Activated naive CD4-positive, alpha-beta T cell treated with anti-CD3 and anti-CD28 coated beads, Interleukin-2, amount 50 U/mL, for 16 hours (primary cell): ENCODE measurements at regions not wholly inside any gene's neighbourhood (a gene's known extent, or its start where the extent isn't known, plus 50 kb on each side); places are given as distances from the start of the nearest gene placed in this dataset.

Experiments used
- DNase-seq: peaks from one replicate; pipeline ENCODE4 v3.0.0-alpha.2; 2020

DNA sequence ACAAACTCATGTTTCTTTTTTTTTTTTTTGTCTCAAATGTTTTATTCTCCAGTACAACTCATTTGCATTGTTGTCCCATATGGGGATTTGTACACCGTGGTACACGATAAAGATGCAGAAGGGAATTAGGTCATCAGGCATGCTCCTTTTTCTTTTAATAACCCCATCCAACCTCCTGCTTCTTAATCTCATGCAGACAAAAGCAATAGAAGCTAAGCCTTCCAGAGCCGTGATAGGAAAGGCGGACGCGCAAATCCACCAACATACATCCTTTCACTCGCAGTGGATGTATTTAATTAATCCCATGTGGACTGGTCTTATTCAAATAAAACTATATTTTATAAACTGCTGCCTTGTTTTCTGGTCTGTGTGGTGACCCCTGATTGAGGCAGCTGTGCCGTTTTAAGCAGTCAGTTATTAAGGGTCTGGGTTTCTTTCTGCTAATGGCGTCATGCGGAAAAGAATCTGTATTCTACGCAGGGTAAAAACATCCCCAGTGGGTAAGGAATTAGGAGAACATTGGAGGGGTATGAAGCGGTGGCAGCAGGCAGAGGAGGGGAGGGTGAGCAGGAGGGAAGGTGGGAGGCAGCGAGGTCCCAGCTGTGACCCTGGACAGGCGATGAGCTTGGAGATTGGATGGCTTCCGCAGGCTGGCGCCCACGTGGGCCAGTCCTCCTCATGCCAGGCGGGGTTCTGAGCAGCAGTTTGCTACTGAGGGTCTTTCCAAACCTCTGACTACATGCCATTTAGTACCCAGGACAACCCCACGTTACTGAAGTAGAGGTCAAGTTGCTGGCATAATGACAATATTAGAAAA, 172.8 kb downstream of the LINC00237 start:
- no peak for DNase-seq

DNA sequence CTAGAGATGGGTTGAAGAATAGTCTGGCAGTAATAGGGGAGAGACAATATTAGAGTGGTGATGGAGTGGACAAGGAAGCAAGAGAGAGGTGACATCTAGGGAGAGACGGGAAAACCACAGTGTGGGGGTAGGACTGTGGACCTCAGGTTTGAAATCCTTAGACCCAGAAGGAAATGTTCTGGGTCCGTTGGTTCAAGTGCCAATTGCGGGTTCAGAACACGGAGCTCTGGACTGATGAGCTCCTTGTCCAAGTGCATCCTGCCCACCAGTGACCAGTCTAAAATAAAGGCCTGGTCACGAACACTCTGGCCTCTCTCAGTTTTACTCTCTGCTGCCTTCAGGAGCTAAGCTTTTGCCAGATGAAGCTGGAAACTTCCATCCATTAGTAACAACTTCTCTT, 174.0 kb downstream of the LINC00237 start:
- DNase-seq, result no peak

DNA sequence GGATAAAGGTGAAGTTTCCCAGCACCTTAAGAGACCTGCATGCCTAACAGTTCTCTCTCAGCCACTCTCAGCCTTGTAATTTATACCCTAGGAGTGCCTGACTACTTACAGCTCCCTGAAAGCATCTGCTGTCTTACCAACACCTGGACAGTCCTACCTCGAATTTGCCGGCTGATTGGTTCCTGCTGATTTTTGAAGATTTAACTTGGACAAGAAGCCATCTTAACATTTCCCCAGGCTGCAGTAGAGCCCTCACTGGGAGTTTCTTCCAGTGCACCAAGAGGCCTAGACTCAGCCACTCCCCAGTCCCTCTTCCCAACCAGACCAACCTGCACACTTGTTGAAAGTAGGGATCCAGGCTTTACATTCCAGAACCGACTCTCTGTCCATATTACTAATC, 174.5 kb downstream of the LINC00237 start:
- DNase-seq, result no peak

DNA sequence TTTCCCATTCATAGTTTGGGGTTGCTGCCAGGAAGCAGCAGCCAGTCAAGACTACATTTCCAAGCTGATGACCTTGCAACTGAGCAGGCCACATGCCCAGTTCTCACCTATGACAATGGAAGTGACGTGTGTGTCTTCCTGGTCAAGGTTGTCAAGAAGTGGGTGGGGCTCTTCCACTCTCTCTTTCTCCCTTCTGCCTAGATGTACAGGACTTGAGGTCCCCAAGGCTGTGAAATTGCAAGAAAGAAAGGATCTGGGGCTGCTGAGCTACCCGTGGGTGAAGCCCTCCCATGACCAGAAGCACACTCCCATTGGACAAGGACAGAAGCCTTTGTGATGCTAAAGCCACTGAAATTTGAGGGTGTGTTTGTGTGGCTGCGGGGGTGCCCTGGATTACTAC, 175.1 kb downstream of the LINC00237 start:
- no peak for DNase-seq

DNA sequence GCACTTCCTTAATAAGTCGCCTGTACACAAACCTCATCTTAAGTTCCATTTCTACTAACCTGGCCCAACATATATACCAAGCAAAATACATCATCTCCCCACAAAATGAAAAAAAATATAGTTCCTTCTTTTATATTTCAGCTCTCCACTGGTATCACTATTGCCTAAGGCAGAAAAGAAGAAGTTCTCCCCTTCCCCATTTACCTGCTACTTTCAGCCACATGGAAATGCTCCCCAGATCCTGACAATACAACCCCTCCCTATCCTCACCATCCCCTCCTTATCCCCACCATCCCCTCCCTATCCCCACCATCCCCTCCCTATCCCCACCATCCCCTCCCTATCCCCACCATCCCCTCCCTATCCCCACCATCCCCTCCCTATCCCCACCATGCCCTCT, 175.7 kb downstream of the LINC00237 start:
- no peak for DNase-seq

DNA sequence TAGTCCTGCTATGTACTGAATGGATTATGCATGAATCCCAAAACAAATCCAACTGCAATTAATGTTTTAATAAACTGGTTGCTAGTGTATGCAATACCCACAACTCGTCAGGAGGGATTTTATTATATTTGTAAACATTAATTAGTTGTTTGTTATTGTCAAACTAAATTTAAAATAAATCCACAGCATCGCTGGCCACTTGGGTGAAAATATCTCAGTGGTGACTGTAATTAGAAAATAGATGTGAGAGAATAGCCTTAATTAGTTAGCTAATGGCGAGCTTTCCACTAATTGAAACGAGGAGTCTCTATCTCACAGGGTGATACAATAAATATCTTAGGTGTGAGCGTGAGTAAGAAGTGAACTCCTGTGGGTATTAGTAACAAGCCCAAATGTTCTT, 176.8 kb downstream of the LINC00237 start:
- no peak for DNase-seq

DNA sequence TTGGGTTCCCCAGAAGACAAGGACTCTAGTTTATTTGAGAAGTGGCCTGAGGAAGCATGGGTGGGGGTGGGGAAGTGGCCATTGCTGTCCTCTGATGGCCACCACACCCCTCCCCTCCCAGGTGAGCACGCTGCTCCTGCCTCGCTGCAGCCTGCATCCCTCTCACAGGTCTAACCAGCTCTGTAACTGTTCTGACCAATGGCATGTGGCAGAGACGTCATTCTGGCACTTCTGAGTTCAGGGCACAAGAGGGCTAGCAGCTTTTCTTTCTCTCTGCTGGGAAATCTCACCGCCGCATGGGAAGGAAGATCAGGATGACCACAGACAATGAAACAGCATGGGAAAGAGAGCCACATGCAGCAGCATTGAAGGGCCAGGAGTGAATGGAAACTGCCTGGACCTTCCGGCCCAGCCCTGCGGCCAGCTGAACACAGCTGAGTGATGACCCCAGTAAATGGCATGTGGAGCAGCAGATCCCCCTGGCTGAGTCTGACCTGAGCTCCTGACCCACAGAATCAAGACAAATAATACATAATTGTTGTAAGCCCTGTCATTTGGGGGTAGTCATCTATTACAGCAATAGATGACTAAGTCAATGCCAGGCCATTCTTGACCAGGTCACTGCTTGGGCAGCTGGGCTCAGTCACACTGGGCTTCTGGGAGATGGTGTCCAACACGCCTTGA, 179.8 kb downstream of the LINC00237 start:
- no peak for DNase-seq

DNA sequence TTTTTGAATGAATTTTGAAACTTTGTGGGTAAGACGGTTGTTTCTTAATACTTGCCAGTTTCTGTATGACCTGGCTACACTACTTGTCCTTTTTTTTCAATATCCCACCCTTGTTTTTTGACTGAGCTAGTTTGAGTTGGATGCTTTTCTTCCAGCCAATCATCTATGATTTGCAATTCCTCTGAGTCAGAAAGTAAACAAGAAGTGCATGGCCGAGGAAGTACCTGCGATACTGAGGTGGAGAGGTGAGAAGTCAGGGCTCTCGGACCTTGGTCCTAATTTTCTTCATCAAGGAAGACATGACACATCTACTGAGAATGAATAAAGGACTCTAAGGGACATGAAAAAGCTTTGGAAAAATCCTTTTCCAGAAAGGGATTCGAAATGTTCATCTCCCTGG, 185.7 kb downstream of the LINC00237 start:
- DNase-seq, result no peak

DNA sequence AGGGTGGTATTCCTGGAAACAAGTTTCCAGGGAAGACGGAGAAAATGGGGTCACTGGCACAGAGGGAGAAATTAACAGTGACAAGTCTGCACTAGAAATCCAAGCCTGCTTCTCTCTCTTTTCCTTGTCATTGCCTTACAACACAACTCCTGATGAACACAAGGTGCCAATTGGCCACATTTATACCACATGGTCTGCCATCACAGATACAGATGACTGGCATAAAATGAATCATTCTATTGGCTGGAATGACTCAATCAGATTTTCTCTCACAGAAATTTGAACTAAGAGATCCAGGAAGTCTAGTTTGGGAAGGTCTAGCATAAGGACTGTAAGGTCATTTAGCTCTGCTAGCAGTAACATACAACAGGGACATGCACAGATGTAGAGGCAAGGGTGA, 190.3 kb downstream of the LINC00237 start:
- DNase-seq, result no peak

DNA sequence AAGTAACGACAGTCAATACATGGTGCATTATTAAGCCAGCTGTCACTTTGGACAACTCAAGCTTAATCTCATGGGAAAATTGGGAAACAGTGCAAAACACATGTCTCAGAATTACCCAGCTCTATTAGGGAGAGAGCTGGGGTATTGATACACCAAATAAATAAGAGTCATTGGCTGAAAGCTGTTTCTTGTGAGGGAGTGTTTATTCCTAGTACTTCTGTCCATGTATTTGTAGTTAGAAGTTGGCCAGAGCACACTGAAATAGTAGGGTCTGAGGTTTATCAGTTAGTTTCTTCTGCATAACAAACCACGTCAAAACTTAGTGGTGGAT, 192.0 kb upstream of the RALGAPA2 start:
- DNase-seq, result no peak

DNA sequence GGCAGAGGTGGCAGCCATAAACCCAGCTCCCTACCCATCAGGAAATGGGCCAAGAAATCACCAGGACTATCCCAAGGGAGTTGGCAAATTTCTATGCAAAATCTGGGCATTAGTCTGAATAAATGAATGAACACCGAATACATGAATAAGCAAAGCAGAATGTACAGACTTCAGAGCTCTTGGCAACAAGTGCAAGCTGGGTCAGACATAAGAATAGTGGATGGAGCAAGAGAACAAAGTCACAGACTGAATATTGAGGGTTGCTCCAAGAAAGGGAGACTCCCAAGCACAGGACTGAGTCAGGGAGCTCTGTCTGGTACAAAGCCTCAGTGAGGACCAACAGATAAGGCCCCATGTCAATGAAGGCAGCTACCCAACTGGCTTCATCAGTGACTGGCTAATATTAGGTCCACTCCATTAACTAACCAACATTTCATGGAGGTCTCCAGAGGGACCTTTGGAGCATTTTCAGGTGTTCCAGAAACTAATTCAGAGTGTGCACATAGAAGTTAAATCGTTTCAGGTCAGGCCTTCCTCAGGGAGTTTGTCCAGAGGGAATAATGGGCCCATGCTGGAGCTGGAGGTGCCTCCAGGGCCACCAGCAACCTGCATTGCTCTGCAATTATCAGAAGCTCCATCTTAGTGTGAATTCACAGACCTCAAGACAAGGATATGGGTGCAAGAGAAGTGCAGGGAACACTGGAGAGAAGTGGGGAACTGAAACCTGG, 191.5 kb upstream of the RALGAPA2 start:
- no peak for DNase-seq

DNA sequence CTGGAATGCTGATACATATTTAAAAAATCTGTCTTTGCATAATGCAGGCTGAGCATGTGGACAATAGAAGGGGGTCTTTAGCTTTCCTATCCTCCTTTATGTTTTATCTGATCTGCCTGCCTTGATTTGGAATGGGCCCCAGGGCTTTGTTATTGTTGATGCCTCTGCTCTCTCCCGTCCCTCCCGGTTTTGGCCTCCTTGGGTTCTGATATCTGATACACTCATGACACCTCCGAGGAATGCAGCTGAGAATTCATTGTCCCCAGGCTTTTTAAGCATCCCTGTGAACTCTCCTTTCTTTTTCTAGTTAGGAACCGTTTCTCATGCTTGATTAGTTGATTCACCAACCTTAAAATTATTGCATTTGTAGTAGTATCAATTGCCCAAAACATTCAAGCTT, 185.5 kb upstream of the RALGAPA2 start:
- DNase-seq, result no peak

DNA sequence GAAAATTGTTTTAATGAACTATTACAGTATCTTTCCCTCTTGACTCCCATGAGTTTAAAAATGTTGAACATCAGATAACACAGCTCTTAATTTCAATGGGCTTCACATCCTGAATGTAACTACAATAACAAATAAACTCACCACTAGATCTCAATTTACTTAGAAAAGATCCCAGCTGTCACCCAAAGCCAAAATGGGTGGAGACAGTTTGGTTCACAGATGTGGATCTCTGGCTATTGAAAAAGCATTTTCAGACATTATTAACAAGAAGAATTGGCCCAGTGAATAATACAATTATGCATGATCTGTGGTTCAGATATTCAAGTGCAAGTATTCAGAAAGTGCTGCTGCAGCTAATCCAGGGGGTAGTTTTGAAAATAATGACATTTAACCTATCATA, 184.7 kb upstream of the RALGAPA2 start:
- no peak for DNase-seq

DNA sequence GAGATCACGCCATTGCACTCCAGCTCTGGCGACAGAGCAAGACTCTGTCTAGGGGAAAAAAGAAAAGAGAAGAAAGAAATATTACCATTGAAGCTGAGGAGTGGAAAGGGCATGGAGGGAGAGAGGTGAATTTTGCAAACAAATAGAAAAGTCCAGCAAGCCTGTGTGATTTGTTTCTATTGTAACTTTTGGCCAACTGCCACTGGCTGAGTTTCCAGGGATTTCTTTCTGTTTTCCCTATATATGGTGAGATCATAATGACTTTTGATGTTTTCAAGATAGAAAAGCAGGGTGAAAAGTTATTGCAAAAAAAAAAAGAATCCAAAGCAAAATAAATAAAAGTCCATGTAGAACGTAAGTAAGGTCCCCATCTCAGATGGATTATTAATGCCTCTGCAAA, 184.2 kb upstream of the RALGAPA2 start:
- DNase-seq, result no peak

DNA sequence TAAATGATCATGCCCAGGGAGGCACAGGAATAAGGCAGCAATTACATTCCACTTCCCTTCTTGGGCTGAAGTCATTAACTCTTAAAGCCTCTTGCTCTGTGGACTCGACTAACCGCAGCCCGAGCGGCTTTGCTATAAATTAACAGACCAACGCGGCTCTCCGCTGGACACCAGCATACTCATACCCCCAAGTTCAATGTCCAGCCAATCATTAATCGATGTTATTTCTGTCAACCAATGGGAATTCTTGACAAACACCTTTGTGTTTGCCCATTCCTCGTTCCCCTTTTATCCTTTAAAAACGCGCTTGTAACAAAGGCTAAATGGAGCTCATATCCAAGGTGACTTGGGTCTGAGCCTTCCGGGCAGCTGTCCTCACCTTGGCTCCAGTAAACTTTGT, 183.1 kb upstream of the RALGAPA2 start:
- no peak for DNase-seq

DNA sequence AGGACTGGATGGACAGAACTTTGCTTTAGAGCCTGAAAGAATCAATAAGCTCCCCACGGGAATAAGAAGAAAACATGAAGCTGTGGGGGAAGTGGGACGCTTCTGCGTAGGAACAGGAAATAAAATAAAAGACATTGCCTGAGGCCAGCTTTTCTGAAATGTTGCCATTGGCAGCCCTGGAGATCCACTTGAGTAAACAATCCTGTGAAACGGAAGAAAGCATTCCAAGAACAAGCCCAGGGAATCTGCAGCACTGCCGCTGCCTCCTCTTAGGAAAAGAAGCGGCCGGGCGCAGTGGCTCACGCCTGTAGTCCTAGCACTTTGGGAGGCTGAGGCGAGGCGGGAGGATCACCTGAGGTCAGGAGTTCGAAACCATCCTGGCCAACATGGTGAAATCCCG, 182.3 kb upstream of the RALGAPA2 start:
- no peak for DNase-seq

DNA sequence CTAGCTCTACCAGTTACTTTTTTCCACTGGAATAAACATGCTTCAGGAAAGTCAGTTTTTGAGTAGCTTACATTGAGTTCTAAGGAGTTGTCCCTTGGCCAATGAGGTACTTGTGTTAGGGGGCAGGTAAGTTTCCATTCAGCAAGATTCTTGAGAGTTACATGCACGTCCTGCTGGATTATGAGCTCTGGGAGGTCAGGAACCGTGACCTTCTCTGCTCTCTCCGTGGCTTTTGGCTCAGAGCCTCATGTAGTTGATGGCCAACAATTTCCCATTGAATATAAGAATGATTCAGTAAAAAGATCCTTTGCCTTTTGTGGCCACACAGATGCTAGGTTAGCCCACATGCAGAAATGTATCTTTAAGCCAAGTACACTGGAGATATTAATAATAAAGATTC, 181.8 kb upstream of the RALGAPA2 start:
- DNase-seq, result no peak

DNA sequence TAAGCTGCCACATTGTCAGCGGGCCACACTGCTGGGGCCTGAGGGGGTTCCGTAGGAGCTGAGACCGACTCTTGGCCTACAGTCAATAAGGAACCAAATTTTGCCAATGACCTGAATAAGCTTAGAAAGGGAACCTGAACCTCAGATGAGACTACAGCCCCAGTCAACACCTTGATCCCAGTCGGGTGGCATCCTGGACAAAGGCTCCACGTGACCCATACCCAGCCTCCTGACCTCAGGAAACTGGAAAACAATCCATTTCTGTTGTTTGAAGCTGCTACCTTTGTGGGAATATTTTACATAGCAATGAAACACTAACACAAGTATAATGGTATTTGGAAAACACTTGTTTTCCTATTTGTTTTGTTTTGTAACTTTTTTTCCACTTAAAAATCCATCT, 179.9 kb upstream of the RALGAPA2 start:
- no peak for DNase-seq

DNA sequence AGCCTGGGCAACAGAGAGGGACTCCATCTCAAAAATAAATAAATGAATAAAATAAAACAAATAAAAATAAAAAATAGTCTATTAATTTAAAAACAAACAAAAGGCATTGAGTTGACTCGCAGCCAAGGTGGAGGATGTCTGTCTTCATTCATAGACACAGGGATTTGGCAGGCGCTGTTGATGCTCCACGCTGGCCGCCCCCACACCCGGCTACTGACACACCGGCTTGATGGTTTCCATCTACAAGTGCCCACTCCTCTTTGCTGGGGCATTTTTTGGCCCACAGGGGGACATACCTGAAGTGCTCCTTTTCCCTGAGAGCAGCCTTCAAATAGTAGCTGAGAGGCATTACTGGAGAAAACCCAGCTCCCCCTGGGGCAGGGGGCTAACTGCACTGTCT, 178.3 kb upstream of the RALGAPA2 start:
- DNase-seq, result no peak

DNA sequence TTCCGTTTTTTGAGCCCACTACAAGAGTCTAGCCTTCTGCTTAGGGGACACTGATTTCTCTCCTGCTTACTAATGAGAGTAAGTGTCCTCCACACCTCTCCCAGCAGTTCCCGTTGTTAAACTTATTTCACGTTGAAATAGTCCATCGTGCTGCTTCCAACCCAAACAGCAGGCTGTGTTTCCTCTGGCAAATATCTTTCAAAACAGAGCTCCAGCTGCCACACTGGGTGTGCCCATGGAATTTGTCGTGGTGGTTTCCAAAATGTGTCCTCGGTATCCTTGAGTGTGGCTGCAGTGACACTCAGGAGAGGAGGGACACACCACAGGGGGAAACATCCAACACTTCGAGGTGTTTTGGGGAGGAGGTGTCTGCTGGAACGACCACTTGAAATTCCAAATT, 176.5 kb upstream of the RALGAPA2 start:
- DNase-seq, result no peak

DNA sequence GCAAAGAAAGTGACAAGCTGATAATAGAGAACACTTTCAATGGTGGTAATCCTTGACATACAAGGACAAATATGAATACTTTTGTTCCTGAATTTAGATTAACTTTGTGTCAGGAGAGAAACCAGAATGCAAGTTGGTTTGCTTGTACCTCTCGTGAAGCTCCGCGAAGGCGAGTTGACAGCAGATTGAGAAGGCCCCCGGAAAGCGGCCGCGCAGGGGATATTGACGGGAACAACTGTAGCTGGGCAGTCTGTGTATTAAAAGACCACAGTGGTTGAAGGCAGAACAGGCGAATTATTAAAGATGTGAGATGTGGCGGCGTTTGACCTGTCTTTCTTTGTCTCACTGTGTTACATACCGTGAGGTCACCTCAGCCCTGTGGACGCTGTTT, 175.8 kb upstream of the RALGAPA2 start:
- DNase-seq, result no peak

DNA sequence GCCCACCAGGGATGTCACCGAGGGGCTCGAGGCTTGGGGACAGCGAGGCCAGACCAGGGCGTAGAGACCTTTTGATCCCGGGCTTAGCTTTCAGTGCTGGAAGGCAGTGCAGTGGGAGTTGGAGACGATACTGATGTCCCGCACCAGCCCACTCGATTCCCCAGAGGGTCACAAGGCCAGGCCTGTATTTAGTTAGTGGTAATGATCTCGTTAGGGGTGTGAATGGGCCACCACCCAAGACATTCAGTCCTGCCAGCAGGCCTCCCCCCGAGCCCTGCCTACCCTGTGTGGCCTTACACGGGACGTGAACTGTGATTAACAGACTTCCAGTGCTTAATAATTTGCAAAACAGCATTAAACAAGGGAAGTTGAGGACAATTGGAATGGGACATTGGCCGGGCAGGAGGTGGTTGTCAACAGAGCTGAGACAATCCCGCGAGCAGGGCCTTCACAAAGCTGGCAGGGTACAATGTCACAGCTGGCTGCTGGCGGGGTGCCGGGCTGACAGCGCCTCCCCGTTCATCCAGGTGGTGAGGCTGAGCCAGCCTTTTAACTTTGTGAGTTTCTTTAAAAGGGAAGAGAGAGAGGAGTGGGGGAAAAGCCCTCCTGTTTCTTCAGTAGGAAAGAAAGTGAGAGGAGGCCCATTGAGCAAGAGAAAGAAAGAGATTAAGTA, 175.3 kb upstream of the RALGAPA2 start:
- DNase-seq, result no peak

DNA sequence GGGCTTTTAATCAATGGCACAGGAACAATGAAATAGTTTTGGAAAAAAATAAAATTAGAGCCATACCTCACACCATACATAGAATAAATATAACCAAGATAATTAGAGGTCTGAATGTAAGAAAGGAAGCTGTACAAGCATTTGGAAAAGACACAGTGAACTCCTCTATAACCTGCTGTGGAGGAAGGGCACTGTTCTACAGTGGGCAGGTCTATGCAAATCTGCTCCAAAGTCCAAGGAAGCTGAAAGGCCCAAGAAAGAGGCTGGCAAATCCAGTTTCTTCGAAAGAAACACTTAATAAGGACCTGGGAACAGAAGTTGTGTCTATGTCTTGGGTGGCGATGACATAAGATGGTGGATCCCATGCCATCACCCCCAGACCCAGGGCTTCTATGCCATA, 169.4 kb upstream of the RALGAPA2 start:
- no peak for DNase-seq

DNA sequence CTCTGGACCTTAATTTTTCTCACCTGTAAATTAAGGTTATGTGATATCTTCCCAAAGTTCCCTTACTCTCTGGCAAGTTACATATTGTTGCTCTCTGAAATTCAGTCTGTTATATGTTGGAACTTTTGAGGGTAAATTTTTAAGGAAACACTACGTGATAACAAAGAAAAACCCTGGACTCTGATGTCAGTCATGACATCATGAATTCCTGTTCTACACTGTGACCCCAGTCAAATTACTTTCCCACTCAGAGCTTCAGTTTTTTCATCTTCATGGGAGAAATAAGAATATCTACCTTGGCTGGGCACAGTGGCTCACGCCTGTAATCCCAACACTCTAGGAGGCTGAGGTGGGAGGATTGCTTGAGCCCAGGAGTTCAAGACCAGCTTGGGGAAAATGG, 164.6 kb upstream of the RALGAPA2 start:
- no peak for DNase-seq
